GM21529 (cell line): ENCODE measurements at regions not wholly inside any gene's neighbourhood (a gene's known extent, or its start where the extent isn't known, plus 50 kb on each side); places are given as distances from the start of the nearest gene placed in this dataset.
"Not testable (repeated sequence)": the region's sequence is repeated elsewhere in the genome, so short reads cannot be mapped to it uniquely, and the experiment has no call there.

ENCODE experiments used
- ATAC-seq: cut with Tn5 transposase; IDR thresholded peaks from one replicate; pipeline ENCODE4 v1.9.1; 2021; ENCODE audit not compliant: unreplicated experiment

- no peak for ATAC-seq
Measured at GRCh38 chr3:137582484-137582883, 181.6 kb upstream of the SOX14 start.

- ATAC-seq = no peak
Measured at GRCh38 chr3:137583256-137583655, 180.9 kb upstream of the SOX14 start.

- no peak for ATAC-seq
Measured at GRCh38 chr3:137588871-137589270, 175.2 kb upstream of the SOX14 start.

GRCh38 chr3:137595415-137595814, 168.7 kb upstream of the SOX14 start:
- ATAC-seq = not testable (repeated sequence)

GRCh38 chr3:137610723-137611122, 153.4 kb upstream of the SOX14 start:
- ATAC-seq = no peak

GRCh38 chr3:137612291-137612690, 151.8 kb upstream of the SOX14 start:
- ATAC-seq = no peak

- ATAC-seq = no peak
Measured at GRCh38 chr3:137615659-137616418, 148.3 kb upstream of the SOX14 start.

- no peak for ATAC-seq
Measured at GRCh38 chr3:137641879-137642704, 122.0 kb upstream of the SOX14 start.

- no peak for ATAC-seq
Measured at GRCh38 chr3:137642831-137643230, 121.3 kb upstream of the SOX14 start.

- no peak for ATAC-seq
Measured at GRCh38 chr3:137647179-137647578, 116.9 kb upstream of the SOX14 start.

- ATAC-seq = no peak
Measured at GRCh38 chr3:137669519-137670060, 94.5 kb upstream of the SOX14 start.

GRCh38 chr3:137687181-137687879, 76.8 kb upstream of the SOX14 start:
- no peak for ATAC-seq

GRCh38 chr3:137692803-137693431, 71.2 kb upstream of the SOX14 start:
- ATAC-seq = no peak

GRCh38 chr3:137693791-137694190, 70.3 kb upstream of the SOX14 start:
- no peak for ATAC-seq

GRCh38 chr3:137694836-137695235, 69.3 kb upstream of the SOX14 start:
- no peak for ATAC-seq

GRCh38 chr3:137695351-137695750, 68.8 kb upstream of the SOX14 start:
- no peak for ATAC-seq

- no peak for ATAC-seq
Measured at GRCh38 chr3:137709011-137709601, 55.0 kb upstream of the SOX14 start.

- not testable (repeated sequence) for ATAC-seq
Measured at GRCh38 chr3:137713965-137714364, 50.1 kb upstream of the SOX14 start.
